K562 (cell line): ENCODE measurements at regions not wholly inside any gene's neighbourhood (a gene's known extent, or its start where the extent isn't known, plus 50 kb on each side); places are given as distances from the start of the nearest gene placed in this dataset.

ENCODE experiments used
- AFF4 ChIP-seq: sonication (generic); formaldehyde crosslinking; IDR thresholded peaks from 2 replicates; pipeline ENCODE4 v1.8.0; 2023; ENCODE audit warnings: mild to moderate bottlenecking, missing genetic modification reagents
- ARID2 ChIP-seq: fragments of 450-650 bp; IDR thresholded peaks from 2 replicates; pipeline ENCODE4 v1.6.1; 2017; ENCODE audit warnings: antibody characterized with exemption, mild to moderate bottlenecking
- C11orf30 ChIP-seq: fragments of 450-650 bp; IDR thresholded peaks from 2 replicates; pipeline ENCODE4 v1.6.1; 2016; ENCODE audit warnings: low read depth, mild to moderate bottlenecking
- DACH1 ChIP-seq: fragments of 450-650 bp; IDR thresholded peaks from 2 replicates; pipeline ENCODE4 v1.6.1; 2018; ENCODE audit not compliant: partially characterized antibody
- KLF16 ChIP-seq: IDR thresholded peaks from 2 replicates; pipeline ENCODE4 v1.6.1; 2016; ENCODE audit warnings: antibody characterized with exemption
- MAFG ChIP-seq: fragments of 450-650 bp; conservative IDR thresholded peaks from 2 replicates; pipeline ENCODE4 v1.6.1; 2016; ENCODE audit warnings: missing genetic modification characterization, missing compliant biosample characterization
- MTA3 ChIP-seq: fragments of 450-650 bp; formaldehyde crosslinking; IDR thresholded peaks from 2 replicates; pipeline ENCODE4 v1.6.1; 2017; ENCODE audit warnings: mild to moderate bottlenecking, borderline replicate concordance
- NCOA4 ChIP-seq: fragments of 450-650 bp; IDR thresholded peaks from 2 replicates; pipeline ENCODE4 v1.6.1; 2018; ENCODE audit warnings: mild to moderate bottlenecking; ENCODE audit not compliant: partially characterized antibody
- POLR2B ChIP-seq: fragments of 450-650 bp; IDR thresholded peaks from 2 replicates; pipeline ENCODE4 v1.6.1; 2018; ENCODE audit warnings: low read depth; ENCODE audit not compliant: partially characterized antibody
- PYGO2 ChIP-seq: fragments of 450-650 bp; IDR thresholded peaks from 2 replicates; pipeline ENCODE4 v1.6.1; 2016; ENCODE audit warnings: mild to moderate bottlenecking, missing genetic modification characterization, moderate library complexity, missing compliant biosample characterization
- SP2 ChIP-seq: IDR thresholded peaks from 2 replicates; pipeline ENCODE4 v1.6.1; 2011; ENCODE audit warnings: mild to moderate bottlenecking, low read depth, low read length, moderate library complexity; ENCODE audit not compliant: poor library complexity, severe bottlenecking; ENCODE audit errors: extremely low read depth
- TAF7 ChIP-seq: fragments of 450-650 bp; IDR thresholded peaks from 2 replicates; pipeline ENCODE4 v1.6.1; 2016; ENCODE audit warnings: missing genetic modification characterization, missing compliant biosample characterization
- TCF15 ChIP-seq: fragments of 250-450 bp; sonication (Bioruptor Pico); IDR thresholded peaks from 2 replicates; pipeline ENCODE4 v1.8.0; 2022; ENCODE audit warnings: moderate library complexity, mild to moderate bottlenecking, inconsistent platforms
- TRIM24 ChIP-seq, 2 experiments: fragments of 450-650 bp; IDR thresholded peaks; 2 replicates each; pipeline ENCODE4 v1.6.1; 2016
- UBTF ChIP-seq, 2 experiments: IDR thresholded peaks; 2 replicates each; pipeline ENCODE4 v1.6.1; 2012; ENCODE audit warnings: improper control_type of control experiment in 2 of 2, low read depth in 2 of 2, low read length in 2 of 2, borderline replicate concordance in 1 of 2
- ZBTB1 ChIP-seq: sonication (generic); formaldehyde crosslinking; IDR thresholded peaks from 2 replicates; pipeline ENCODE4 v1.8.1; 2023; ENCODE audit warnings: missing genetic modification reagents, low read depth, mild to moderate bottlenecking, borderline replicate concordance
- ZNF124 ChIP-seq: sonication (generic); formaldehyde crosslinking; IDR thresholded peaks from 2 replicates; pipeline ENCODE4 v1.8.1; 2022; ENCODE audit warnings: missing genetic modification reagents
- ZNF217 ChIP-seq: sonication (generic); formaldehyde crosslinking; IDR thresholded peaks from 2 replicates; pipeline ENCODE4 v1.8.0; 2022; ENCODE audit warnings: mild to moderate bottlenecking, missing genetic modification reagents
- ZNF316 ChIP-seq: fragments of 450-650 bp; IDR thresholded peaks from 2 replicates; pipeline ENCODE4 v1.6.1; 2016
- ZNF436 ChIP-seq: fragments of 250-450, 450-650 bp; sonication (Bioruptor Pico); formaldehyde crosslinking; IDR thresholded peaks from 2 replicates; pipeline ENCODE4 v1.7.0; 2020; ENCODE audit warnings: mild to moderate bottlenecking
- ZNF512 ChIP-seq: IDR thresholded peaks from 2 replicates; pipeline ENCODE4 v1.6.1; 2016; ENCODE audit warnings: missing genetic modification characterization, missing compliant biosample characterization
- ZNF696 ChIP-seq: fragments of 250-450 bp; sonication (Bioruptor Pico); conservative IDR thresholded peaks from 2 replicates; pipeline ENCODE4 v1.4.0; 2020; ENCODE audit warnings: mild to moderate bottlenecking, moderate library complexity

DNA sequence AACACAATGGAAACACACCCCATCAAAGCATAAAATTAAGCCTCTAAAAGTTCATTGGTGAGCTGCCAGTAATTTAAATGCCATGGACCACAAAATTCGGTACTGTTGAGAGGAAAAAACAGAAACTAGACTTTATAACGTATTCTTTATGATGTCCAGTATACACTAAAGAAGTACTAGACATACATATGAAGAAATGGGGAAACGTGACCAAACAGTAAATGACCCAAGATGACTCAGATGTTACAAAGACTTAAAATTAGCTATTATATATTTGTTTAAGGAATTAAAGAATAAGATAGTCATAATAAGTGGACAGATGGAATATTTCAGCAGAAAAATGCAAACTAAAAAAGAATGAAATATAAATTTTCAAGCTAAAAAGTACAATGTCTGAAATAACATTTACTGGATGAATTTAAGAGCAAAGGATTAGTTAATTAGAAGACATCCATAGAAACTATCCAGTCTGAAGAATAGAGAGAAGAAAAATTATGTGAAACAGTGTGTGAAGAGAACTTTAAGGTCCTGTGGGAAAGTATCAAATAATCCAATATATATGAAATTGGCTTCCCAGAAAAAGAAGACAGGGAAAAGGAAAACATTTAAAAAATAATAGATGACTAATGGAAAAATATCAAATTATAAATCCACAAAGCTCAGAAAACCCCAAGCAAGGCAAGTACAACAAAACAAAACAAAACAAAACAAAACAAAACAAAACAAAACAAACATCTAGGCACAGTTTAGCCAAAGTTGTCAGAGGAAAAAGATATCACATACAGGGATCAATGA is 69.4 kb downstream of the SAMD9 start (continued):
- TF ChIP-seq POLR2B (no peak), ZNF436 (CRISPR knock-in tag) (no peak), PYGO2 (tag) (no peak), ZNF217 (no peak), MAFG (peak; percentile 22; the same call in 1 of the 2 replicates), C11orf30 (peak; percentile 59; the same call in 1 of the 2 replicates), TCF15 (CRISPR knock-in tag) (no peak), TRIM24 (IDR thresholded peaks at IDR 0.05) (no peak), ZNF316 (peak; percentile 80), SP2 (no peak), ZNF512 (peak; percentile 15; the same call in 1 of the 2 replicates), DACH1 (peak; percentile 28), UBTF (IDR thresholded peaks at IDR 0.05; ENCODE audit: borderline replicate concordance in 1 of 2, low read depth in 2 of 2, low read length in 2 of 2) (no peak), AFF4 (CRISPR knock-in tag) (no peak), MTA3 (no peak), ARID2 (0 out of 2 replicates have a peak, but pooled peaks have one; percentile 43), ZBTB1 (no peak), ZNF696 (no peak), ZNF124 (CRISPR knock-in tag) (no peak), TAF7 (tag) (no peak), KLF16 (no peak), NCOA4 (peak; percentile 24)
